ENCODE measurements at regions not wholly inside any gene's neighbourhood (a gene's known extent, or its start where the extent isn't known, plus 50 kb on each side); places are given as distances from the start of the nearest gene placed in this dataset.
"Not testable (repeated sequence)": the region's sequence is repeated elsewhere in the genome, so short reads cannot be mapped to it uniquely, and the experiment has no call there.

- intact Hi-C loops (cut with DNase I): no loop called here
- ATAC-seq (no peak), DNase-seq (ENCODE audit: missing footprints) (no peak)
Observed at GRCh38 chr12:38204831-38205230, 111.7 kb upstream of the ALG10B start.

DNA sequence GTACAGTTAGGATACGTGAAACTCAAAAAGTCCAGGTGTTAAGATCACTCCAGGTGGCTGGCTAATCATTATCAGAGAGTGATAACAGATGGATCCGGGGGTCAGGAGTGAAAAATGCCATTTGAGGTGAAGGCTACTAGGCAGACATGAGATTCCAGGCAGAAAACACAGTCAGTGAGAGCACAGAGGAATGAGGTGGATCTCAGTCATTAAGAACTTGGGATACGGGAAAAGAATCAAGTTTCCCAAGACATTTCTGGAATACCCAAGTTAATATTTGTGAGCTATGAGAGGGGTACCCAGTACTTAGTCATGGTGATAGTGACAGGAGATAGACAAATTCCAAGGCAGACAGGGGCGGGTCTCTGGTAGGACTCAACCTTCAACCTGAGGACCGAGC is 94.6 kb upstream of the ALG10B start:
- DNase-seq (ENCODE audit: missing footprints): no peak
- intact Hi-C loops (cut with DNase I): no loop called here
- no peak for ATAC-seq

DNA sequence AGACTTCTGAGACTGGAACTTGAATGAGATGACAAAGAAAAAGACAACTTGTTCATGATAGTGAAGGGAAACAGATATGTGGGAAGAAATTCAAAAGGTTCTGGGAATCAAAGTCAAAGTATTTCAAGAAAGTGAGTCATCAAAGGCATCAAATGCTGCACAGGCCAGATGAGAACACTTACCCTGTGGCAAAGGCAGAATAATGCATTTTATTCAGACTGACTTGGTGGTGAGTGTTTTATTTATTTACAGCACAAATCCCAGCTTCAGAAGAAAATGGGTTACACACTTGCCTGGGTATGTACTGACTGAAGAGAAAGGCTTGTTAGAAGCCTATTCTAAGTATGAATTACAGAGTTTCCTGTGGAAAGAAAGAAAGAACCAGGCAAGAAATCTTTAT is 78.2 kb upstream of the ALG10B start:
- DNase-seq (ENCODE audit: missing footprints); intact Hi-C loops (cut with DNase I); ATAC-seq: not testable (repeated sequence)

DNA sequence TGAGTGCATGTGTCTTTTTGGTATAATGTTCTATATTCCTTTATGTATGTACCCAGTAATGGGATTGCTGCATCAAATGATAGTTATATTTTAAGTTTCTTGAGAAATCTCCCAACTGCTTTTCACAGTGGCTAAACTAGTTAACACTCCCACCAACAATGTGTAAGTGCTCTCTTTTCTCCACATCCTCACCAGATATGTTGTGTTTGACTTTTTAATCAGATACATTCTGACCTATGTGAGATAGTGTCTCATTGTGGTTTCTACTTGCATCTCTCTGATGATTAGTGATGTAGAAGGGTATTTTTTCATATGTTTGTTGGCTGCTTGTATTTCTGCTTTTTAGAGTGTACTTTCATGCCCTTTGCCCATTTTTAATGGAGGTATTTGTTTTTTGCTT is 62.8 kb upstream of the ALG10B start:
- intact Hi-C loops (cut with DNase I): no loop called here
- DNase-seq (ENCODE audit: missing footprints) (no peak), ATAC-seq (no peak)

DNA sequence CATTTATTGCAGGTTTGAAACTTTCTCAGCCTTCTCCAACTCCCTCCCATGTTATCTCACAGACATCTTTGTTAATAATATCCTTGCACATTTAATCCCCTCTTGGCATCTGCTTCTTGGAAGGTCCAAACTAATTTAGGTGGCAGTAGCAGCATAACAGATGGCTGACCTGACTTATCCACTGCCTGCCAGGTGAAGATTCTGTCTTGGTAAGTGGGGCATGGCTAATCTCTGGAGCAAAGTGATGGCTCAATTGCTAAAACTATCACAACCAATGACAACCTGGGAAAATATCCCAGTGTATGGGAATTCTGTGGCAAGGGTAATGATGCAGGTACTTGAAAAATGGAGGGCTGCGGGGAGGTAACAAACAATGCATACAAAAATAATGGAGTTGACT is 58.2 kb upstream of the ALG10B start:
- DNase-seq (ENCODE audit: missing footprints) (no peak), ATAC-seq (no peak)
- intact Hi-C loops (cut with DNase I): no loop called here
